HEK293T (cell line): ENCODE measurements at regions not wholly inside any gene's neighbourhood (a gene's known extent, or its start where the extent isn't known, plus 50 kb on each side); places are given as distances from the start of the nearest gene placed in this dataset.

Experiments
- CTCF ChIA-PET: fragments of 350-600 bp; formaldehyde crosslinking; extraction: SDS; loops from one replicate; lab custom pipeline; 2021; ENCODE audit warnings: antibody characterized with exemption, inconsistent platforms; lab: Yijun Ruan, JAX
- POLR2A ChIA-PET: fragments of 350-600 bp; formaldehyde crosslinking; extraction: SDS; loops from one replicate; lab custom pipeline; 2020; ENCODE audit warnings: antibody characterized with exemption, inconsistent platforms; lab: Yijun Ruan, JAX
- DNase-seq: peaks from one replicate; pipeline ENCODE4 v3.0.0; 2012; ENCODE audit warnings: mixed read lengths; ENCODE audit errors: extremely low spot score
- ARNT ChIP-seq: fragments of 450-650 bp; IDR thresholded peaks from 2 replicates; pipeline ENCODE4 v1.6.1; 2017; ENCODE audit warnings: mild to moderate bottlenecking
- BHLHE40 ChIP-seq: fragments of 450-650 bp; IDR thresholded peaks from 2 replicates; pipeline ENCODE4 v1.6.1; 2016; ENCODE audit warnings: mild to moderate bottlenecking, moderate library complexity, borderline replicate concordance
- CTBP1 ChIP-seq: fragments of 450-650 bp; IDR thresholded peaks from 2 replicates; pipeline ENCODE4 v1.6.1; 2016; ENCODE audit warnings: borderline replicate concordance
- ELF4 ChIP-seq: fragments of 450-650 bp; IDR thresholded peaks from 2 replicates; pipeline ENCODE4 v1.6.1; 2017; ENCODE audit warnings: antibody characterized with exemption
- FOXA1 ChIP-seq: fragments of 450-650 bp; IDR thresholded peaks from 2 replicates; pipeline ENCODE4 v1.6.1; 2016; ENCODE audit warnings: mild to moderate bottlenecking
- FOXK2 ChIP-seq: fragments of 450-650 bp; IDR thresholded peaks from 2 replicates; pipeline ENCODE4 v1.6.1; 2016; ENCODE audit warnings: mild to moderate bottlenecking
- FOXM1 ChIP-seq: fragments of 450-650 bp; IDR thresholded peaks from 2 replicates; pipeline ENCODE4 v1.6.1; 2017; ENCODE audit warnings: mild to moderate bottlenecking, borderline replicate concordance
- HDGF ChIP-seq: fragments of 450-650 bp; IDR thresholded peaks from 2 replicates; pipeline ENCODE4 v1.6.1; 2017; ENCODE audit warnings: antibody characterized with exemption, borderline replicate concordance
- L3MBTL2 ChIP-seq: fragments of 450-650 bp; conservative IDR thresholded peaks from 2 replicates; pipeline ENCODE4 v1.6.1; 2016; ENCODE audit warnings: mild to moderate bottlenecking
- LEF1 ChIP-seq: fragments of 450-650 bp; IDR thresholded peaks from 2 replicates; pipeline ENCODE4 v1.6.1; 2017; ENCODE audit warnings: mild to moderate bottlenecking, borderline replicate concordance
- NFRKB ChIP-seq: fragments of 450-650 bp; IDR thresholded peaks from 2 replicates; pipeline ENCODE4 v1.6.1; 2016; ENCODE audit warnings: mild to moderate bottlenecking, moderate library complexity
- PKNOX1 ChIP-seq: fragments of 450-650 bp; IDR thresholded peaks from 2 replicates; pipeline ENCODE4 v1.6.1; 2016
- SP1 ChIP-seq: fragments of 450-650 bp; IDR thresholded peaks from 2 replicates; pipeline ENCODE4 v1.6.1; 2017
- SUZ12 ChIP-seq: fragments of 450-650 bp; IDR thresholded peaks from 2 replicates; pipeline ENCODE4 v1.6.1; 2016; ENCODE audit warnings: mild to moderate bottlenecking
- TARDBP ChIP-seq: fragments of 450-650 bp; IDR thresholded peaks from 2 replicates; pipeline ENCODE4 v1.6.1; 2016
- ZNF384 ChIP-seq: fragments of 450-650 bp; IDR thresholded peaks from 2 replicates; pipeline ENCODE4 v1.6.1; 2016

- ChIA-PET POLR2A (no interaction called here), CTCF (no interaction called here)
- no peak for TF ChIP-seq ZNF384
- TF ChIP-seq SP1: no peak
- no peak for TF ChIP-seq FOXK2
- TF ChIP-seq NFRKB: no peak
- no peak for TF ChIP-seq BHLHE40
- TF ChIP-seq L3MBTL2: no peak
- no peak for TF ChIP-seq PKNOX1
- TF ChIP-seq LEF1: no peak
- TF ChIP-seq CTBP1: no peak
- no peak for TF ChIP-seq SUZ12
- no peak for TF ChIP-seq FOXA1
- no peak for TF ChIP-seq TARDBP
- no peak for TF ChIP-seq HDGF
- no peak for TF ChIP-seq ARNT
- no peak for DNase-seq
Measured at GRCh38 chr10:8600192-8600591, 545.7 kb downstream of the GATA3 start.

GRCh38 chr10:8602821-8603220 lies 548.3 kb downstream of the GATA3 start:
- ChIA-PET CTCF (no interaction called here), POLR2A (no interaction called here)
- no peak for DNase-seq
- TF ChIP-seq FOXK2 (no peak), ZNF384 (no peak), ELF4 (no peak), SP1 (no peak), CTBP1 (no peak), BHLHE40 (no peak), PKNOX1 (no peak), L3MBTL2 (no peak), HDGF (no peak), LEF1 (no peak), FOXA1 (no peak), SUZ12 (no peak), FOXM1 (no peak), ARNT (no peak)

GRCh38 chr10:8614054-8614565 lies 559.6 kb downstream of the GATA3 start:
- no peak for DNase-seq
- ChIA-PET POLR2A (no interaction called here), CTCF (no interaction called here)
- TF ChIP-seq HDGF: no peak
- no peak for TF ChIP-seq BHLHE40
- TF ChIP-seq NFRKB: no peak
- no peak for TF ChIP-seq ZNF384

GRCh38 chr10:8615118-8615517 lies 560.6 kb downstream of the GATA3 start:
- POLR2A ChIA-PET: no interaction called here
- no peak for DNase-seq
- CTCF ChIA-PET: no interaction called here
- no peak for TF ChIP-seq L3MBTL2
- TF ChIP-seq CTBP1: no peak
- TF ChIP-seq FOXA1: no peak
- TF ChIP-seq SP1: no peak
- no peak for TF ChIP-seq PKNOX1
- no peak for TF ChIP-seq FOXK2
- no peak for TF ChIP-seq SUZ12
- no peak for TF ChIP-seq TARDBP
- TF ChIP-seq NFRKB: no peak
- TF ChIP-seq LEF1: no peak
- TF ChIP-seq ZNF384: no peak
- TF ChIP-seq FOXM1: no peak
- no peak for TF ChIP-seq HDGF
- no peak for TF ChIP-seq ELF4
- no peak for TF ChIP-seq BHLHE40
- no peak for TF ChIP-seq ARNT

- ChIA-PET CTCF (no interaction called here), POLR2A (no interaction called here)
- no peak for DNase-seq
- no peak for TF ChIP-seq FOXK2
- no peak for TF ChIP-seq L3MBTL2
- no peak for TF ChIP-seq ELF4
- no peak for TF ChIP-seq TARDBP
- no peak for TF ChIP-seq FOXA1
- no peak for TF ChIP-seq HDGF
- no peak for TF ChIP-seq CTBP1
- TF ChIP-seq SUZ12: no peak
- TF ChIP-seq ZNF384: no peak
- TF ChIP-seq SP1: no peak
- no peak for TF ChIP-seq ARNT
- no peak for TF ChIP-seq NFRKB
- no peak for TF ChIP-seq BHLHE40
Measured at GRCh38 chr10:8616166-8616565, 561.7 kb downstream of the GATA3 start.

GRCh38 chr10:8617792-8618191 lies 563.3 kb downstream of the GATA3 start:
- DNase-seq: no peak
- TF ChIP-seq CTBP1 (no peak), ZNF384 (no peak), NFRKB (no peak), SUZ12 (no peak), L3MBTL2 (no peak), HDGF (no peak), FOXA1 (no peak), ARNT (no peak), FOXM1 (no peak), PKNOX1 (no peak), LEF1 (no peak), FOXK2 (no peak), BHLHE40 (no peak)
- CTCF ChIA-PET: no interaction called here
- POLR2A ChIA-PET: no interaction called here
